Esophagus squamous epithelium (tissue), 5 donors: ENCODE measurements at regions not wholly inside any gene's neighbourhood (a gene's known extent, or its start where the extent isn't known, plus 50 kb on each side); places are given as distances from the start of the nearest gene placed in this dataset.

Source experiments
- DNase-seq: peaks from one replicate; lab custom pipeline; 2025; lab: John Stamatoyannopoulos, UW
- H3K27ac ChIP-seq, 4 donors: fragments of 200-600 bp; sonication (generic); one replicate each; pipeline ENCODE4 v1.5.1; 2016 to 2019; ENCODE audit warnings: mild to moderate bottlenecking in 1 of 4
- H3K27me3 ChIP-seq, 4 donors: fragments of 200-600 bp; sonication (generic); 1 replicate in 3 of 4; 2 replicates in 1 of 4; pipeline versions ENCODE4 v1.5.1 to v1.6.0; 2017 to 2021; ENCODE audit warnings: antibody characterized with exemption in 1 of 4
- H3K36me3 ChIP-seq, 3 donors: fragments of 200-600 bp; sonication (generic); one replicate each; pipeline ENCODE4 v1.5.1; 2016 to 2019
- H3K4me1 ChIP-seq, 3 donors: fragments of 200-600 bp; sonication (generic); one replicate each; pipeline ENCODE4 v1.5.1; 2017 to 2019
- H3K4me3 ChIP-seq, 4 donors: fragments of 200-600 bp; sonication (generic); 1 replicate in 3 of 4; 2 replicates in 1 of 4; pipeline ENCODE4 v1.5.1; 2016 to 2019; ENCODE audit warnings: mild to moderate bottlenecking in 2 of 4, moderate library complexity in 1 of 4
- H3K9me3 ChIP-seq, 3 donors: fragments of 200-600 bp; sonication (generic); one replicate each; pipeline ENCODE4 v1.5.1; 2016 to 2019
- POLR2A ChIP-seq, 4 donors: fragments of 450-650 bp; IDR thresholded peaks; one replicate each; pipeline ENCODE4 v1.6.1; 2017; ENCODE audit warnings: antibody characterized with exemption in 4 of 4, mild to moderate bottlenecking in 4 of 4, moderate library complexity in 3 of 4
- WGBS, 2 donors: methylation state at CpG; one replicate each; pipeline ENCODE4 v1.1.5; 2018; 5-methylcytosine and 5-hydroxymethylcytosine counted together
- intact Hi-C: fragments of 100-400 bp; cut with DNase I; formaldehyde crosslinking; loops from one replicate; pipeline ENCODE4 v1.15.0; 2022
- TF ChIP-seq, protein P1 (sequence below), 6 experiments: fragments of 450-650 bp in 4 of 6; fragments of 200-600 bp in 2 of 6; sonication (generic) in 2 of 6; IDR thresholded peaks; one replicate each; pipeline ENCODE4 v1.5.1; 2016 to 2019; ENCODE audit warnings: antibody characterized with exemption in 6 of 6, mild to moderate bottlenecking in 4 of 6, moderate library complexity in 4 of 6
- donor health status: DM: yes; HTN: yes; CAD: no.

DNA sequence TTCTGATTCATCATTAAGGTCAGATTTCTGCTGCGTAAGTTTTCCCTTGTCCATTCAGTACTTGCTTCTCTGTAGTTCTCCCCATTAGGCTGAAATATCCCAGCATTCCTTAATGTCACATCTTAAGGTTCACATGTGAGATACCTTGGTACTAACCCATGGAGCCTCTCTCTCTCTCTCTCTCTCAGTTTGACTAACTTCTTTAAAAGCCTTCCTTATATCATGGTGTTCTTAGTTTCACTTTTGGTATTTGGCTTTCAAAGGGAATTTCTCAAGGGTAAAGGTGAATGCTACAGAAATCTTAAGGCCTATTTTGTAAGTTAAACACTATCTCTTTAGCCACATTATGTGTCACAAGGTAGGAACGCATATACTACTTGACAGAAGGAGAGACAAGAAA is 427.3 kb upstream of the ZNF717 start:
- Histone ChIP-seq H3K27ac (no peak overlapping the region), H3K36me3 (no peaks in the 10 kb centered on the region), H3K27me3 (no peaks in the 10 kb centered on the region), H3K4me3 (no peak overlapping the region), H3K4me1 (no peaks in the 10 kb centered on the region), H3K9me3 (peaks cover 0 to 12% (median 0%) of the 10 kb centered on the region in 3 donors)
- intact Hi-C loops = no loop called here
- TF ChIP-seq, protein P1, sequence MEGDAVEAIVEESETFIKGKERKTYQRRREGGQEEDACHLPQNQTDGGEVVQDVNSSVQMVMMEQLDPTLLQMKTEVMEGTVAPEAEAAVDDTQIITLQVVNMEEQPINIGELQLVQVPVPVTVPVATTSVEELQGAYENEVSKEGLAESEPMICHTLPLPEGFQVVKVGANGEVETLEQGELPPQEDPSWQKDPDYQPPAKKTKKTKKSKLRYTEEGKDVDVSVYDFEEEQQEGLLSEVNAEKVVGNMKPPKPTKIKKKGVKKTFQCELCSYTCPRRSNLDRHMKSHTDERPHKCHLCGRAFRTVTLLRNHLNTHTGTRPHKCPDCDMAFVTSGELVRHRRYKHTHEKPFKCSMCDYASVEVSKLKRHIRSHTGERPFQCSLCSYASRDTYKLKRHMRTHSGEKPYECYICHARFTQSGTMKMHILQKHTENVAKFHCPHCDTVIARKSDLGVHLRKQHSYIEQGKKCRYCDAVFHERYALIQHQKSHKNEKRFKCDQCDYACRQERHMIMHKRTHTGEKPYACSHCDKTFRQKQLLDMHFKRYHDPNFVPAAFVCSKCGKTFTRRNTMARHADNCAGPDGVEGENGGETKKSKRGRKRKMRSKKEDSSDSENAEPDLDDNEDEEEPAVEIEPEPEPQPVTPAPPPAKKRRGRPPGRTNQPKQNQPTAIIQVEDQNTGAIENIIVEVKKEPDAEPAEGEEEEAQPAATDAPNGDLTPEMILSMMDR (IDR thresholded peaks at IDR 0.05) = no peak
- TF ChIP-seq POLR2A (IDR thresholded peaks at IDR 0.05) = no peak
- DNase-seq = no peak
- 77 to 90% methylated on average over 2 of the region's 2 CpGs for WGBS, 2 donors

DNA sequence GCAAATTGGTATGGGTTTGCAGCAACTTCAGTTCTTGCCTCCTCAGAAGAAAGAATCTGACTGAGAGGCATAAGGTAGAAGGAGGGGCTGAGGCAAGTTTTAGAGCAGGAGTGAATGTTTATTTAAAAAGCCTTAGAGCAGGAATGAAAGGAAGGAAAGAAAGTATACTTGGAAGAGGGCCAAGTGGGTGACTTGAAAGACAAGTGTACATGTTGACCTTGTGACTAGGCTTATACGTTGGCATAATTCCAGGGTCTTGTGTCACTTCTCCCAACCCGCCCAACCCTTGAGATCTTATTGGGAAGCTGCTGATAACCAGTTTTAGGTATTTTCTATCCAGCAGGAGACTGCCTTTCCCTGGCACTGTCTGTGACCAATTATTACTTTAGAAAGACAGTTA is 436.9 kb upstream of the ZNF717 start:
- H3K4me1 ChIP-seq = no peaks in the 10 kb centered on the region
- DNase-seq = no peak
- H3K9me3 ChIP-seq = no peaks in the 10 kb centered on the region
- no peak overlapping the region for H3K27ac ChIP-seq
- H3K27me3 ChIP-seq = no peaks in the 10 kb centered on the region
- WGBS, 2 donors = 20% methylated on average over 2 of the region's 2 CpGs
- intact Hi-C loops = no loop called here
- H3K4me3 ChIP-seq = no peak overlapping the region
- TF ChIP-seq POLR2A (IDR thresholded peaks at IDR 0.05) = no peak
- TF ChIP-seq, protein P1 (IDR thresholded peaks at IDR 0.05) = no peak
- H3K36me3 ChIP-seq = no peaks in the 10 kb centered on the region

DNA sequence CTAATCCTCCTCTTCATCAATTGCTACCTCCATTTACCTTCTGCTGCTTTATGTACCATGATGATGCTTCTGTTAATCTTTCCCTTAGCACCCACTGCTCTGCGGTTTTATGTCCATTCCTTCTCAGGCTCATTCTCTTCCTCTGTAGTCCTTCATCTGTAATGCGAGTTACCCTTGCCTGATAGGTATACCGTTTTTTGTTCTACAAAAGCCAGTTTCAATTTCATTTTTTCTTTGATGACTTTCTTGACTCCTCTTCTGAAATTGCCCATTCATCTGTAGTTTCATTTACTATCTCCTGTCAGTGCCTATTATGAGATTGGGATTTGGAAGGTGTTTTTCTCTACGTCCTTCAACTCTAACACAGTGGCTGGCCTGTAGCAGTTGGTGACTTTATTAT is 445.9 kb upstream of the ZNF717 start:
- DNase-seq = no peak
- Histone ChIP-seq H3K27ac (no peak overlapping the region), H3K36me3 (no peaks in the 10 kb centered on the region), H3K4me3 (no peak overlapping the region), H3K9me3 (no peaks in the 10 kb centered on the region), H3K27me3 (no peaks in the 10 kb centered on the region), H3K4me1 (no peaks in the 10 kb centered on the region)
- no peak for TF ChIP-seq POLR2A (IDR thresholded peaks at IDR 0.05)
- TF ChIP-seq, protein P1 (IDR thresholded peaks at IDR 0.05) = no peak
- intact Hi-C loops = no loop called here
- 79 to 81% methylated on average over 4 of the region's 4 CpGs for WGBS, 2 donors

DNA sequence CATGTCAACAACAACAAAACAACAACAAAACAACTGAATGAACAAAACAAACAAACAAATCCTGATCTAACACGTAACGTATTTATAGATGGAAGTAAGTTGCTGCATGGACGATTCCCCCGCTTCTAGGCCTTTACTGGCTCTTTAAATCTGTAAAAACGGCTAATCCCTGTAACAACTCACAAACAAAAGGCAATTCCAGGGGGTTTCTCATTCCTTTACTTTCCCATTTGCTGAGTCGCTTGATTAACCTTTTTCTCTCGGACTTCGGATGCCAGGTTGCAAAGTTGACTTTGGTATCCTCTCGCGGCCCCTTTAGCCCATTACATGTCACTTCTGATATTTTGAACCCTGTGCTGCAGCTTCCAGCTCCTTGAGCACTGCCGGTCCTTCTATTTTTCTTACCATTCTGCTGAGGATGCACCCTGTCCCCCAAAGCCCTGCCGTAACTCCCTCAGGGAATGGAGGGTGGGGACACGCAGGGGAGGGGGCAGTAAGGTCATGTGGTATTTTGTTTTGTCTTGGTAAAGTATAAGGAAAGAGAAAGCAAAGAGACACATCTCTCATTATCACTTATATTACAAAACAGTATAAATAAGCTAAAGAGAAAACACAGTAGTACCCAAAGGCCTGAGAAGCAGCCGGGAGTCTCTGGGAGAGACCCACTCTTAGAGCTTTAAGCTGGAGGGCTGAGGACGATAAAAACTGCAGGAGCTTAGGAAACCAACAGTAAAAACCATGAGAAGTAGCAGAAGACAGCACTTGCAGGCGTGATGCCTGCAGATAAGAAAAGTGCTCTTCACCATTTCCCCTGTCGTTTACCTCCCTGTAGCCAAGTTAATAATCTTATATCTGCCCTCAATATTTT is 457.8 kb upstream of the ZNF717 start:
- Histone ChIP-seq H3K9me3 (no peaks in the 10 kb centered on the region), H3K36me3 (no peaks in the 10 kb centered on the region)
- WGBS, 2 donors = 78 to 82% methylated on average over 16 to 17 of the region's 17 CpGs

DNA sequence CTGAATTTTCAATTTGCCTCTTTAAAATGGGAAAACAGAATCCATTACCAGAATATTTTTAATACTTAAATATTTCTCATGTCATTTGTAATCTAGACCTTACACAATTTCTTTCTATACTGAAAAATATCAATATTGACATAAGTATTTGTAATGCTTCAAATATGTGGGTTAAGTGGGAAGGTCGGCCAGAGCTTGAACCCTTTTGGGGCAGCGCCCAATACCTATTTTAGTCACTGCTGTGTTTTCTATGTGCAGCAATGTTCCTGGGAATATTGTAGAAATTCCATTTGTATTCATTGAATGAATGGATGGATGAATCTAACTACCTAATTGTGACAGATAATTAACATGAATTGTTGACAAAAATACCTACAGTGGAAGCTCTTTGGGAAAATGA is 459.7 kb upstream of the ZNF717 start:
- H3K9me3 ChIP-seq = no peaks in the 10 kb centered on the region
- H3K4me3 ChIP-seq = no peak overlapping the region
- 55 to 59% methylated on average over 2 of the region's 2 CpGs for WGBS, 2 donors
- H3K27ac ChIP-seq = no peak overlapping the region
- H3K27me3 ChIP-seq = no peaks in the 10 kb centered on the region
- TF ChIP-seq POLR2A (IDR thresholded peaks at IDR 0.05) = no peak
- TF ChIP-seq, protein P1 (IDR thresholded peaks at IDR 0.05) = no peak
- intact Hi-C loops = no loop called here
- H3K36me3 ChIP-seq = no peaks in the 10 kb centered on the region
- H3K4me1 ChIP-seq = no peaks in the 10 kb centered on the region
- no peak for DNase-seq

More for the DNA sequence above, 457.8 kb upstream of the ZNF717 start:
- no peak overlapping the region for H3K27ac ChIP-seq
- H3K4me1 ChIP-seq = no peaks in the 10 kb centered on the region
- H3K4me3 ChIP-seq = no peak overlapping the region
- no peaks in the 10 kb centered on the region for H3K27me3 ChIP-seq
- intact Hi-C loops = no loop called here
- no peak for DNase-seq
- no peak for TF ChIP-seq POLR2A (IDR thresholded peaks at IDR 0.05)
- TF ChIP-seq, protein P1 (IDR thresholded peaks at IDR 0.05) = no peak
